Nephron progenitor cell (in vitro differentiated cells): ENCODE measurements at regions not wholly inside any gene's neighbourhood (a gene's known extent, or its start where the extent isn't known, plus 50 kb on each side); places are given as distances from the start of the nearest gene placed in this dataset.

ENCODE experiments used
- DNase-seq: peaks from one replicate; pipeline ENCODE4 v3.0.0; 2021
- H3K27ac Mint-ChIP-seq: 2 replicates; pipeline ENCODE4 v1.8.0; 2021; ENCODE audit warnings: mild to moderate bottlenecking, moderate library complexity, mixed read lengths
- H3K27me3 Mint-ChIP-seq: 2 replicates; pipeline ENCODE4 v1.8.0; 2021; ENCODE audit warnings: mild to moderate bottlenecking, low read depth, mixed read lengths; ENCODE audit not compliant: poor library complexity
- H3K36me3 Mint-ChIP-seq: 2 replicates; pipeline ENCODE4 v1.8.0; 2021; ENCODE audit warnings: low read depth, mixed read lengths
- H3K4me1 Mint-ChIP-seq: 2 replicates; pipeline ENCODE4 v1.8.0; 2021; ENCODE audit warnings: mixed read lengths
- H3K4me3 Mint-ChIP-seq: 2 replicates; pipeline ENCODE4 v1.8.0; 2021; ENCODE audit warnings: mild to moderate bottlenecking, moderate library complexity, mixed read lengths
- H3K9me3 Mint-ChIP-seq: 2 replicates; pipeline ENCODE4 v1.8.0; 2021; ENCODE audit warnings: mild to moderate bottlenecking, moderate library complexity, mixed read lengths
- TF ChIP-seq, protein P1 (sequence below): fragments of 200-600 bp; sonication (generic); IDR thresholded peaks from 2 replicates; pipeline ENCODE4 v1.5.0; 2021; ENCODE audit warnings: antibody characterized with exemption

GRCh38 chr3:144351773-144352365, 380.2 kb downstream of the DIPK2A start:
- TF ChIP-seq, protein P1, sequence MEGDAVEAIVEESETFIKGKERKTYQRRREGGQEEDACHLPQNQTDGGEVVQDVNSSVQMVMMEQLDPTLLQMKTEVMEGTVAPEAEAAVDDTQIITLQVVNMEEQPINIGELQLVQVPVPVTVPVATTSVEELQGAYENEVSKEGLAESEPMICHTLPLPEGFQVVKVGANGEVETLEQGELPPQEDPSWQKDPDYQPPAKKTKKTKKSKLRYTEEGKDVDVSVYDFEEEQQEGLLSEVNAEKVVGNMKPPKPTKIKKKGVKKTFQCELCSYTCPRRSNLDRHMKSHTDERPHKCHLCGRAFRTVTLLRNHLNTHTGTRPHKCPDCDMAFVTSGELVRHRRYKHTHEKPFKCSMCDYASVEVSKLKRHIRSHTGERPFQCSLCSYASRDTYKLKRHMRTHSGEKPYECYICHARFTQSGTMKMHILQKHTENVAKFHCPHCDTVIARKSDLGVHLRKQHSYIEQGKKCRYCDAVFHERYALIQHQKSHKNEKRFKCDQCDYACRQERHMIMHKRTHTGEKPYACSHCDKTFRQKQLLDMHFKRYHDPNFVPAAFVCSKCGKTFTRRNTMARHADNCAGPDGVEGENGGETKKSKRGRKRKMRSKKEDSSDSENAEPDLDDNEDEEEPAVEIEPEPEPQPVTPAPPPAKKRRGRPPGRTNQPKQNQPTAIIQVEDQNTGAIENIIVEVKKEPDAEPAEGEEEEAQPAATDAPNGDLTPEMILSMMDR, result no peak
- Mint-ChIP-seq H3K27me3 (no peaks in the 10 kb centered on the region), H3K9me3 (no peaks in the 10 kb centered on the region), H3K4me1 (no peaks in the 10 kb centered on the region), H3K27ac (no peak overlapping the region), H3K36me3 (no peaks in the 10 kb centered on the region), H3K4me3 (no peak overlapping the region)
- DNase-seq, result no peak

GRCh38 chr3:144358191-144358590, 386.6 kb downstream of the DIPK2A start:
- no peaks in the 10 kb centered on the region for H3K36me3 Mint-ChIP-seq
- no peaks in the 10 kb centered on the region for H3K4me1 Mint-ChIP-seq
- H3K9me3 Mint-ChIP-seq, result no peaks in the 10 kb centered on the region
- DNase-seq, result no peak
- no peak overlapping the region for H3K27ac Mint-ChIP-seq
- H3K4me3 Mint-ChIP-seq, result no peak overlapping the region
- TF ChIP-seq, protein P1, result no peak
- H3K27me3 Mint-ChIP-seq, result no peaks in the 10 kb centered on the region

DNA sequence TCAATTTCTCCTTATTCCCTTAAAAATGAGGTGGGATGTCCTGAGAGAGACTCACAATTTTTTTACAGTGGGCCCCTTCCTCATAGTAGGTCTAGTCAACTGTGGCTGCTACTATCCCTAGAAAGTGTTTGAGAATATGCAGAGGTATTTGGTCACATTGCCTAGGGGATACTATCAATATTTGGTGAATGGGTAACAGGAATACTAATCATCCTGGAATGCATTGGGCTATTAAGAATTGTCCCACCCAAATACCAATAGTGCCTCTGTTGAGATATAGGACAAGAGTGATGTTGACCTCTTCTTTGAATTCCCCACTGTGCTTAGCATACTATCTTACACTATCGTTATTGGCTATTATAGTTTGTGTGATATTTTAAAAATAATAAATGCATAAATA, 389.4 kb downstream of the DIPK2A start:
- no peaks in the 10 kb centered on the region for H3K4me1 Mint-ChIP-seq
- H3K4me3 Mint-ChIP-seq, result no peak overlapping the region
- no peak overlapping the region for H3K27ac Mint-ChIP-seq
- DNase-seq, result no peak
- H3K9me3 Mint-ChIP-seq, result no peaks in the 10 kb centered on the region
- TF ChIP-seq, protein P1, result no peak
- H3K36me3 Mint-ChIP-seq, result no peaks in the 10 kb centered on the region
- H3K27me3 Mint-ChIP-seq, result no peaks in the 10 kb centered on the region

DNA sequence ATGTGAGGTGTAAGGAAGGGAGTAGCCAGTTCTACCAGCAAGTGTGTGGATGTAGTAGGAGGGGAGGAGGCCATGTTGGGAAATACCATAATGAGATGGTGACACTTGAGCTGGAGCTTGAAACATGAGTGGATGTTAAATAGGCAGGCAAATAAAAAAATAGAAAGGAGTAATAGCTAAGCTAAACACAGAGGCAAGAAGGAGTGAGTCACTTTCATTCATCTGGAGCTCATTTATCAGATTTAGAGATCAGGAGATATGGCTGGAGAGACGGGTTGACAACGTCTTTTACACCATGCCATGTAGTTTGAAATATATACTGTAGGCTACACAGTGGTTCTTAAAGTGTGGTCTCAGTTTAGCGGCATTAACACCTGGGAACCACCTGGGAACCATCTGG, 390.5 kb downstream of the DIPK2A start:
- Mint-ChIP-seq H3K4me1 (no peaks in the 10 kb centered on the region), H3K9me3 (no peaks in the 10 kb centered on the region), H3K27ac (no peak overlapping the region), H3K27me3 (no peaks in the 10 kb centered on the region), H3K36me3 (no peaks in the 10 kb centered on the region), H3K4me3 (no peak overlapping the region)
- no peak for DNase-seq
- TF ChIP-seq, protein P1, result no peak

DNA sequence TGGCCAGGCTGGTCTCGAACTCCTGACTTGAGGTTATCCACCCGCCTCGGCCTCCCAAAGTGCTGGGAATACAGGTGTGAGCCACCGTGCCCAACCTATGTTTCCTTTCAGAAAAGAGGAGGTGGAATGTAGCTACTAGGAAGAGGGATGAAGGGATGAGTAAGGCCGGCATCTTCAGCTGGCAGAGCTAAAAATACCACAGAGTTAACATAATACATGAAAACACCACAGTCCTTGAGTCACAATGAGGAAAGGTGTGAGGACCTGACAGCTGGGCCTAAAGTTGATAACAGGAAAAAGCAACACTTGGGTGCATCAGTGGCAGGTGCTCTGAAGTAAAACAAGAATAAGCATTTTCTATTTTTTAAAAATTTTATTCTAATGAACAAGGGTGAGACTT, 392.2 kb downstream of the DIPK2A start:
- TF ChIP-seq, protein P1, result no peak

GRCh38 chr3:144364737-144365136, 393.1 kb downstream of the DIPK2A start:
- TF ChIP-seq, protein P1, result no peak
- Mint-ChIP-seq H3K27me3 (no peaks in the 10 kb centered on the region), H3K27ac (no peak overlapping the region), H3K4me1 (no peaks in the 10 kb centered on the region), H3K9me3 (peaks cover 16% of the 10 kb centered on the region), H3K4me3 (no peak overlapping the region), H3K36me3 (peaks cover 6% of the 10 kb centered on the region)
- no peak for DNase-seq

More for the DNA sequence above, 392.2 kb downstream of the DIPK2A start:
- Mint-ChIP-seq H3K4me1 (no peaks in the 10 kb centered on the region), H3K36me3 (peaks cover 6% of the 10 kb centered on the region), H3K9me3 (peaks cover 9% of the 10 kb centered on the region), H3K27me3 (no peaks in the 10 kb centered on the region), H3K27ac (no peak overlapping the region), H3K4me3 (no peak overlapping the region)
- no peak for DNase-seq
